ENCODE measurements at regions not wholly inside any gene's neighbourhood (a gene's known extent, or its start where the extent isn't known, plus 50 kb on each side); places are given as distances from the start of the nearest gene placed in this dataset.

DNA sequence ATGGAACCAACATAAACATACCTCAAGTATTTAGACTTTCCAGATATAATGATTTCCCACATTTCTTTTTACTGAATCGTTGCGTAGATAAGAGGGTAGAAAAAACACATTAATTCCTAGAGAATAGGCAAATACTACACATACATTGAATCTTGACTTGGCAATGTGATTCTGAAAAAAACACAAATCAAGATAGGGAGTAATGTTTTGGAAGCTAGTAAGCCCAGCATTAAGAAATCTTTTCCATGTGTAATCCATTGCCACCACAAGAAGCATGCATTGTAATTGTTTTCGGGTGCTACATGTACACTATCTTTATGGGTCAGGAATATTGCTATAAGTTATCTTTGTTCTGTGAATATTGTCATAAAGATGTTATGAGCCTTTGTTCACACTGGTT is 269.8 kb upstream of the PDGFD start:
- TF ChIP-seq, protein P1, sequence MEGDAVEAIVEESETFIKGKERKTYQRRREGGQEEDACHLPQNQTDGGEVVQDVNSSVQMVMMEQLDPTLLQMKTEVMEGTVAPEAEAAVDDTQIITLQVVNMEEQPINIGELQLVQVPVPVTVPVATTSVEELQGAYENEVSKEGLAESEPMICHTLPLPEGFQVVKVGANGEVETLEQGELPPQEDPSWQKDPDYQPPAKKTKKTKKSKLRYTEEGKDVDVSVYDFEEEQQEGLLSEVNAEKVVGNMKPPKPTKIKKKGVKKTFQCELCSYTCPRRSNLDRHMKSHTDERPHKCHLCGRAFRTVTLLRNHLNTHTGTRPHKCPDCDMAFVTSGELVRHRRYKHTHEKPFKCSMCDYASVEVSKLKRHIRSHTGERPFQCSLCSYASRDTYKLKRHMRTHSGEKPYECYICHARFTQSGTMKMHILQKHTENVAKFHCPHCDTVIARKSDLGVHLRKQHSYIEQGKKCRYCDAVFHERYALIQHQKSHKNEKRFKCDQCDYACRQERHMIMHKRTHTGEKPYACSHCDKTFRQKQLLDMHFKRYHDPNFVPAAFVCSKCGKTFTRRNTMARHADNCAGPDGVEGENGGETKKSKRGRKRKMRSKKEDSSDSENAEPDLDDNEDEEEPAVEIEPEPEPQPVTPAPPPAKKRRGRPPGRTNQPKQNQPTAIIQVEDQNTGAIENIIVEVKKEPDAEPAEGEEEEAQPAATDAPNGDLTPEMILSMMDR (IDR thresholded peaks at IDR 0.05), result no peak
- no peak for TF ChIP-seq POLR2A (IDR thresholded peaks at IDR 0.05)
